ENCODE measurements at regions not wholly inside any gene's neighbourhood (a gene's known extent, or its start where the extent isn't known, plus 50 kb on each side); places are given as distances from the start of the nearest gene placed in this dataset.

GRCh38 chr10:105952153-105952552 lies 1212.4 kb downstream of the SORCS1 start:
- H3K27me3 ChIP-seq (ENCODE audit: control insufficient read depth in 1 of 2, insufficient read depth in 2 of 2, low read length in 2 of 2), result no peaks in the 10 kb centered on the region
- no peak overlapping the region for H3K4me3 Mint-ChIP-seq
- H3K36me3 ChIP-seq (ENCODE audit: insufficient read depth, low read length), result no peaks in the 10 kb centered on the region
- CTCF ChIA-PET, result no interaction called here
- DNase-seq (peak in 1 of 14 experiments; percentile 1), ATAC-seq (ENCODE audit: poor library complexity) (no peak)
- TF ChIP-seq, protein P1, sequence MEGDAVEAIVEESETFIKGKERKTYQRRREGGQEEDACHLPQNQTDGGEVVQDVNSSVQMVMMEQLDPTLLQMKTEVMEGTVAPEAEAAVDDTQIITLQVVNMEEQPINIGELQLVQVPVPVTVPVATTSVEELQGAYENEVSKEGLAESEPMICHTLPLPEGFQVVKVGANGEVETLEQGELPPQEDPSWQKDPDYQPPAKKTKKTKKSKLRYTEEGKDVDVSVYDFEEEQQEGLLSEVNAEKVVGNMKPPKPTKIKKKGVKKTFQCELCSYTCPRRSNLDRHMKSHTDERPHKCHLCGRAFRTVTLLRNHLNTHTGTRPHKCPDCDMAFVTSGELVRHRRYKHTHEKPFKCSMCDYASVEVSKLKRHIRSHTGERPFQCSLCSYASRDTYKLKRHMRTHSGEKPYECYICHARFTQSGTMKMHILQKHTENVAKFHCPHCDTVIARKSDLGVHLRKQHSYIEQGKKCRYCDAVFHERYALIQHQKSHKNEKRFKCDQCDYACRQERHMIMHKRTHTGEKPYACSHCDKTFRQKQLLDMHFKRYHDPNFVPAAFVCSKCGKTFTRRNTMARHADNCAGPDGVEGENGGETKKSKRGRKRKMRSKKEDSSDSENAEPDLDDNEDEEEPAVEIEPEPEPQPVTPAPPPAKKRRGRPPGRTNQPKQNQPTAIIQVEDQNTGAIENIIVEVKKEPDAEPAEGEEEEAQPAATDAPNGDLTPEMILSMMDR (IDR thresholded peaks at IDR 0.05), result no peak
- intact Hi-C loops (cut with DNase I, micrococcal nuclease), result no loop called here
- no peaks in the 10 kb centered on the region for H3K9me3 Mint-ChIP-seq
- H3K27ac ChIP-seq (ENCODE audit: low read depth in 1 of 2, low read length in 2 of 2), result no peak overlapping the region
- no peak overlapping the region for H3K27ac Mint-ChIP-seq
- H3K36me3 Mint-ChIP-seq (ENCODE audit: low read depth), result no peaks in the 10 kb centered on the region
- no peaks in the 10 kb centered on the region for H3K4me1 Mint-ChIP-seq (ENCODE audit: low read depth)
- H3K9me3 ChIP-seq (ENCODE audit: control insufficient read depth in 1 of 2, insufficient read depth in 1 of 2, low read length in 2 of 2), result no peaks in the 10 kb centered on the region
- no peaks in the 10 kb centered on the region for H3K4me1 ChIP-seq (ENCODE audit: insufficient read depth, low read length)
- H3K4me3 ChIP-seq (ENCODE audit: low read length), result no peak overlapping the region
- POLR2A ChIA-PET, result no interaction called here
- no peaks in the 10 kb centered on the region for H3K27me3 Mint-ChIP-seq

DNA sequence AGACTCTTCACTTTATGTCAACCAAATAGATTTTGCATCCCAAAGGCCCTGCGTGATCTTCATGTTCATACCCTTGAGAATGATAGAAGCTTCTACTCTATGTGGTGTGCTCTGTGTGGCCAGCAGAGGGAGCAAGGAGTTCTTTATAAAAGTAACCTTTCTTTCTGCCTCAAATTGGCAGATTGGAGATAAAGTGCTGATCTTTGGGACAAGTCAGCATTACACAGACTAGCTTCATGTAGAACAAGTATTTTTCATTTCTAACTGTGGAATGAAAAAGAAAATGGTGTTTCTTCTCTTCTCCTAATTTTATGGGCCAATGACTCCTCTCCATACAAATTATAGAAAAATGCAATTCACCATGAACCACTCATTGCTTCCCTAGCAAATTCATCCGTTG lies 1214.1 kb downstream of the SORCS1 start:
- no peaks in the 10 kb centered on the region for H3K9me3 Mint-ChIP-seq
- ChIA-PET POLR2A (no interaction called here), CTCF (no interaction called here)
- H3K36me3 Mint-ChIP-seq (ENCODE audit: low read depth), result no peaks in the 10 kb centered on the region
- DNase-seq, result peak in 6 of 14 experiments; percentile 0 to 28 (median 16)
- no peak overlapping the region for H3K4me3 Mint-ChIP-seq
- H3K27me3 ChIP-seq (ENCODE audit: control insufficient read depth in 1 of 2, insufficient read depth in 2 of 2, low read length in 2 of 2), result no peaks in the 10 kb centered on the region
- H3K9me3 ChIP-seq (ENCODE audit: control insufficient read depth in 1 of 2, insufficient read depth in 1 of 2, low read length in 2 of 2), result no peaks in the 10 kb centered on the region
- no peak for ATAC-seq (ENCODE audit: poor library complexity)
- no peak overlapping the region for H3K4me3 ChIP-seq (ENCODE audit: low read length)
- H3K4me1 ChIP-seq (ENCODE audit: insufficient read depth, low read length), result no peaks in the 10 kb centered on the region
- H3K4me1 Mint-ChIP-seq (ENCODE audit: low read depth), result no peaks in the 10 kb centered on the region
- H3K27me3 Mint-ChIP-seq, result no peaks in the 10 kb centered on the region
- intact Hi-C loops (cut with DNase I, micrococcal nuclease), result no loop called here
- H3K27ac ChIP-seq (ENCODE audit: low read depth in 1 of 2, low read length in 2 of 2), result no peak overlapping the region
- H3K27ac Mint-ChIP-seq, result no peak overlapping the region
- TF ChIP-seq, protein P1 (IDR thresholded peaks at IDR 0.05), result no peak
- H3K36me3 ChIP-seq (ENCODE audit: insufficient read depth, low read length), result no peaks in the 10 kb centered on the region

DNA sequence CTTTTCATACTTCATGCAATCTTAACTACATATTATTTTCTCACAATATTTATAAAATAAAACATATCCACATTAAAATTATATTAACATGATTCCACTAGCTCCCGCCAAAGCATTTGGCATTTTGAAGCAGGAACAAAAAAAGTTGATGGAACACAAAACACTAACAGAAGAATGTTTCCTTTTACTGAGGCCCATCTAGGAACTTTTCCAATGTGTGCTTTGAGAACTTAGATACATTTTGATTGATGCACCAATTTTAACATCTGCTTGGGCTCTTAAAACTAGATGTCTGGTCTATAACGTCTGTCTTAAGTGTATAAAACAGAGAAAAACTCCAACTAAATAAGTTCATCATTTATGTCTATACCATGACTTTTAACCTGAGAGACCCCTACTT lies 1214.8 kb downstream of the SORCS1 start:
- Mint-ChIP-seq H3K36me3 (ENCODE audit: low read depth) (no peaks in the 10 kb centered on the region), H3K4me3 (no peak overlapping the region), H3K4me1 (ENCODE audit: low read depth) (no peaks in the 10 kb centered on the region), H3K27ac (no peak overlapping the region), H3K9me3 (no peaks in the 10 kb centered on the region), H3K27me3 (no peaks in the 10 kb centered on the region)
- CTCF ChIA-PET, result no interaction called here
- DNase-seq, result no peak
- Histone ChIP-seq H3K4me3 (ENCODE audit: low read length) (no peak overlapping the region), H3K9me3 (ENCODE audit: control insufficient read depth in 1 of 2, insufficient read depth in 1 of 2, low read length in 2 of 2) (no peaks in the 10 kb centered on the region), H3K36me3 (ENCODE audit: insufficient read depth, low read length) (no peaks in the 10 kb centered on the region), H3K4me1 (ENCODE audit: insufficient read depth, low read length) (no peaks in the 10 kb centered on the region), H3K27ac (ENCODE audit: low read depth in 1 of 2, low read length in 2 of 2) (no peak overlapping the region), H3K27me3 (ENCODE audit: control insufficient read depth in 1 of 2, insufficient read depth in 2 of 2, low read length in 2 of 2) (no peaks in the 10 kb centered on the region)
- no peak for ATAC-seq (ENCODE audit: poor library complexity)
- intact Hi-C loops (cut with DNase I, micrococcal nuclease), result no loop called here
- TF ChIP-seq, protein P1 (IDR thresholded peaks at IDR 0.05), result no peak
- POLR2A ChIA-PET, result no interaction called here
